IgD-negative memory B cell (primary cell): ENCODE measurements at regions not wholly inside any gene's neighbourhood (a gene's known extent, or its start where the extent isn't known, plus 50 kb on each side); places are given as distances from the start of the nearest gene placed in this dataset.
"Not testable (repeated sequence)": the region's sequence is repeated elsewhere in the genome, so short reads cannot be mapped to it uniquely, and the experiment has no call there.

ENCODE experiments used
- H3K27ac Mint-ChIP-seq, 3 donors: one replicate each; pipeline ENCODE4 v1.8.0; 2020 to 2022; ENCODE audit warnings: mild to moderate bottlenecking in 3 of 3, mixed read lengths in 3 of 3, moderate library complexity in 1 of 3
- H3K27me3 Mint-ChIP-seq: one replicate; pipeline ENCODE4 v1.8.0; 2021; ENCODE audit warnings: mixed read lengths
- H3K36me3 Mint-ChIP-seq: one replicate; pipeline ENCODE4 v1.8.0; 2020; ENCODE audit warnings: mild to moderate bottlenecking, mixed read lengths
- H3K4me1 Mint-ChIP-seq, 3 donors: one replicate each; pipeline ENCODE4 v1.8.0; 2020 to 2022; ENCODE audit warnings: mixed read lengths in 3 of 3, mild to moderate bottlenecking in 1 of 3
- H3K4me3 Mint-ChIP-seq, 4 donors: one replicate each; pipeline ENCODE4 v1.8.0; 2020 to 2022; ENCODE audit warnings: mild to moderate bottlenecking in 4 of 4, mixed read lengths in 4 of 4, moderate library complexity in 3 of 4
- H3K9me3 Mint-ChIP-seq, 3 donors: one replicate each; pipeline ENCODE4 v1.8.0; 2020 to 2021; ENCODE audit warnings: mixed read lengths in 3 of 3, mild to moderate bottlenecking in 1 of 3

GRCh38 chr9:2502760-2503159 is 118.8 kb upstream of the VLDLR start:
- H3K9me3 Mint-ChIP-seq: peaks cover 0 to 3% (median 0%) of the 10 kb centered on the region in 3 donors
- H3K27me3 Mint-ChIP-seq: peaks cover 2% of the 10 kb centered on the region
- H3K27ac Mint-ChIP-seq: peak overlapping the region in 1 of 3 donors; percentile 25
- no peaks in the 10 kb centered on the region for H3K4me1 Mint-ChIP-seq
- H3K4me3 Mint-ChIP-seq: no peak overlapping the region
- no peaks in the 10 kb centered on the region for H3K36me3 Mint-ChIP-seq

DNA sequence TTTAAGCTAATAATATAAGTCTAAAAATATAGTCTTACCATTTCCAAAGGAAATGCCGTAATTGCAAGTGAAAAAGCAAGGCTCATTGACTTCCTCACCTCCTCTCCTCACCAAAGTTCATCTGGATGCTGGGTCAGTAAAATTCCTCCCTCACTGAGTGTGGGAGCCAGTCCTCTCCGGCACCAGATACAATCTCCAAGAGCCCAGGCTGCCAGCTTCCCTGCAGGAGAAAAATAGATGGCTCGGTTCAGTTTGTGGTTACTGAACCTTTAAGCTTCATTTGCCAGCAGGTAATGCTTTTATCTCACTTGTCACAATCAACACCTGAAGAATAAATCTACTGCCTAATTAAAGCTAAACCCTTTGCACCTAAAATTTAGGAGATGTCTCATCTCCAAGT is 115.3 kb upstream of the VLDLR start:
- Mint-ChIP-seq H3K27ac (no peak overlapping the region), H3K9me3 (peaks cover 0 to 3% (median 3%) of the 10 kb centered on the region in 3 donors), H3K36me3 (no peaks in the 10 kb centered on the region), H3K4me3 (no peak overlapping the region), H3K27me3 (peaks cover 3% of the 10 kb centered on the region), H3K4me1 (no peaks in the 10 kb centered on the region)

DNA sequence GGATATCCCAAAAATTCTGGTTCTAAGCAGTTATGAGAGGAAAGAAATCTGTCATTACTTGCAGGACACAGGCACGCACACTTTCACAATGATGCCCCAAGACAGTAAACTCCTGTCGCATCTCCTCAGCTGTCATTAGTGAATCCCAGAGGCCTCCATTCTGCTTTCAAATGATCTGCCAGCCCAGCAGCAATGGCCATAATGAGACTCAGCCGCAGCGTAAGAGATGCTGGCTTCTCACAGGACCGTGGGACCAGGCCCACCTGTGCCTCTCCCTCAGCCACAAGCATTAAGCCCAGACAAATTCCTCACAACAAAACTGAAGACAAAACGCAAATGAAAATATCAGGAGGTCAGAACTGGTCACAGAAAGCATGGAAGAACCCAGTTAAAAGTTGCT is 98.0 kb upstream of the VLDLR start:
- Mint-ChIP-seq H3K27ac (no peak overlapping the region), H3K9me3 (peaks cover 3 to 11% (median 5%) of the 10 kb centered on the region in 3 donors), H3K4me1 (no peaks in the 10 kb centered on the region), H3K27me3 (no peaks in the 10 kb centered on the region), H3K4me3 (no peak overlapping the region), H3K36me3 (no peaks in the 10 kb centered on the region)

DNA sequence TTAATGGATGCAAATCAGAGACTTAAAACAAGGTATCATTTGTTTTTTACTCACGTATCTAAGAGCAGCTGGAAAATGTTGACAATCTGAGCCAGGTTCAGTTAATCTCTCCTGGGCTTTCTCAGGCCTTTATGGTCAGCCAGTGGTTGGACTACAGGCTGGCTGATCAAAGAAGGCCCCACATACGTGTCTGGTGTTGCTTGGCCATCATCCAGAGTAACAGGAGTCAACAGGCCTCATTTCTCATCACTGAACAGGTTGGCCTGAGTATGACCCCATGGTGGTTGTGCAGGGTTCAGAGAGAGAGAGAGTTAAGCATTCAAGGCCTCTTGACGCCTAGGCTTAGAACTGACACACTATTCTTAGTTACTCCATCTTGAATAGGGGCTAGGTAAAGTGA is 97.0 kb upstream of the VLDLR start:
- no peaks in the 10 kb centered on the region for H3K27me3 Mint-ChIP-seq
- H3K4me1 Mint-ChIP-seq: no peaks in the 10 kb centered on the region
- H3K4me3 Mint-ChIP-seq: no peak overlapping the region
- peaks cover 0 to 3% (median 3%) of the 10 kb centered on the region in 3 donors for H3K9me3 Mint-ChIP-seq
- H3K27ac Mint-ChIP-seq: no peak overlapping the region
- no peaks in the 10 kb centered on the region for H3K36me3 Mint-ChIP-seq

DNA sequence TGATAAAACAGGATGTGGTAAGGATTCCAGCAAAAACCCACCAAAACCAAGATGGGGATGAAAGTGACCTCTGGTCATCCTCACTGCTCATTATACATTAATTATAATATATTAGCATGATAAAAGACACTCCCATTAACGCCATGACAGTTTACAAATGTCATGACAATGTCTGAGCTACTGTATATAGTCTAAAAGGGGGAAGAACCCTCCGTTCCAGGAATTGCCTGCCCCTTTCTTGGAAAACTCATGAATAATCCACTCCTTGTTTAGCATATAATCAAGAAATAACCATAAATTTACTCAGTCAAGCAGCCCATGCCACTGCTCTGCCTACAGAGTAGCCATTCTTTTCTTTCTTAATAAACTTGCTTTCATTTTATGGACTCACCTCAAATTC is 96.4 kb upstream of the VLDLR start:
- Mint-ChIP-seq H3K4me3 (no peak overlapping the region), H3K4me1 (no peaks in the 10 kb centered on the region), H3K27ac (no peak overlapping the region), H3K27me3 (no peaks in the 10 kb centered on the region), H3K9me3 (peaks cover 0 to 3% (median 0%) of the 10 kb centered on the region in 3 donors), H3K36me3 (no peaks in the 10 kb centered on the region)

DNA sequence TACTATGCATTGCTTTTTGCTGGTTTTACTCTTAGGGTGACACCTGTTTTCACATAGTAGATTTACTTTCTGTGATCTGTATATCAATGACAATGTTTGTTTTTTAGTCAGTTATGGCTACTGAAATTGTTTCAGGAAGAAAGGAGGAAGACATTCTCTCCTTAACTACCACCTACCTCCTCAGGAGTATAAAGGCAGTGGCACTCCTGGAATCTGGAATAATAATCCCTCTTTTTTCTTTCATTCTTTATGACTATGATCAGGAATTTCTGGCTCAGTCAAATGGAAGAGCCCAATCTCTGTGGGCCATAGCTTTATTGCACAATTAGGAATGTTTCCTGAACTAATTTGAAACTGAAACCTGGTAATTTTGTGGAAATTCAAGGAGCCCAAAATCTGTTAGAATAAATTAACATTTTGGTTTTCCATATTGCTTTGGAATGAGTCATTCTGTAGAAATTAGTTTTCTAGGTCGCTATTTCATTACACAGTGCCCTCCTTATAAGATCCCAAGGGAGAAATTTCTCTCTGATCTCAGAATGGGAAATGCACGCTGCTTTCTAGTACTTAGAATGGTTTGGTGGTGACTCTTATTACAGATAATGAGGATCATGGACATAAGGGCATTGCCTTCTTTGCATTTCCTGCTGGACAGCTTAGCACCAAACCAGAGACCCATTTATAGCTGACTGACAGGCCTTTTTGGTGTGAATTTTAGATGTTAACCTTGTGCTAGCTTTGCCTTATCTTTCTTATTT is 95.3 kb upstream of the VLDLR start:
- H3K4me1 Mint-ChIP-seq: no peaks in the 10 kb centered on the region
- H3K27ac Mint-ChIP-seq: no peak overlapping the region
- peaks cover 0 to 3% (median 0%) of the 10 kb centered on the region in 3 donors for H3K9me3 Mint-ChIP-seq
- H3K36me3 Mint-ChIP-seq: no peaks in the 10 kb centered on the region
- H3K4me3 Mint-ChIP-seq: no peak overlapping the region
- H3K27me3 Mint-ChIP-seq: no peaks in the 10 kb centered on the region

DNA sequence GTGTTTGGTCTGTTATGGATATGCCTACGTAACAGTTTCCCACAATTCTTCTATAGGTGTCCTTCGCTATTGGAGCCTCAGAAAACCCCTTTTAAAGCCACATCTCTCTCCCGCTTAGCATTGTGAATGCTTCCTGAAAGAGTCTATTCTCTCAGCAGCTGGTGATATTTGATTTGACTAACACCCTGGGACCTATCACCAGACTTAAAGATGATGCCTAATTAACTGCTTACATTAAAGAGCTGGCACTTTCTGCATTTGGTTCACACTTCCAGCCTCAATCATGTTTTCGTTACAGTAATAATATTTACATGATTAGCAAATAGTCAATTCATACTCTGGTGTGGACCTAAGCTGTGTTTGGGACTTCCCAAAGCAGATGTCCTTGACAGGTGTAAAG is 90.1 kb upstream of the VLDLR start:
- H3K27me3 Mint-ChIP-seq: no peaks in the 10 kb centered on the region
- H3K9me3 Mint-ChIP-seq: peaks cover 2 to 3% (median 2%) of the 10 kb centered on the region in 3 donors

GRCh38 chr9:2536511-2536910 is 85.1 kb upstream of the VLDLR start:
- no peaks in the 10 kb centered on the region for H3K4me1 Mint-ChIP-seq
- H3K27ac Mint-ChIP-seq: no peak overlapping the region
- no peak overlapping the region for H3K4me3 Mint-ChIP-seq
- H3K27me3 Mint-ChIP-seq: no peaks in the 10 kb centered on the region
- H3K9me3 Mint-ChIP-seq: peaks cover 0 to 2% (median 2%) of the 10 kb centered on the region in 3 donors
- no peaks in the 10 kb centered on the region for H3K36me3 Mint-ChIP-seq

More for the DNA sequence above, 90.1 kb upstream of the VLDLR start:
- Mint-ChIP-seq H3K4me1 (no peaks in the 10 kb centered on the region), H3K36me3 (no peaks in the 10 kb centered on the region), H3K4me3 (no peak overlapping the region), H3K27ac (no peak overlapping the region)

DNA sequence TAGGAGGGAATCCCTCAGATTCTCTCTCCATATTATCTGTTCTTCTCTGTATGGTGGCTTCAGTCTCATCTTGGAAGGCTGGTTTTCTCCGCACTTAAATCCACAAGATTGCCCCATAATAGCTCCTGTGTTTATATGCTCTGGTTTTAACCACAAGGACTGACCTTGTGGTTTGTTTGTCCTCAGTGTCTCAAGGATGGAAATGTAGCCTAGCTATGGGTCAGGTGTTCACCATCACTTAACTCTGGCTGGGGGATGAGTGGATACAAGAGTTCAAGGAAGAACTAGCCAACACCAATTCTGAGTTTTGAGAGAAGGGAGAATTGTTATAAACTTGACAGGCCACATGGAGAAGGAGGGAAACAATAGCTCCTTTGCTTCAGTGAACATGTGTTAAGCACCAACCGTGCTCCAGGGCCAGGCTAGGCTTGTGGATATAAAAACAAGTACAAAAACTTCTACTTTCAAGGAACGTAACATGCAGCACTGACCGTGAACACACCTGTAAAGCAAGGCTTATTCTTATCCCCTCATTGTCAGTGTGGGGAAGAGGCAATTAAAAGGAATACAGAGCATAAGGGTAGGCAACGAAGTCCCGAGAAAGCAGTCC is 75.6 kb upstream of the VLDLR start:
- Mint-ChIP-seq H3K4me3 (no peak overlapping the region), H3K27me3 (peaks cover 2% of the 10 kb centered on the region), H3K27ac (no peak overlapping the region), H3K9me3 (peaks cover 0 to 14% (median 4%) of the 10 kb centered on the region in 3 donors), H3K36me3 (peaks cover 2% of the 10 kb centered on the region), H3K4me1 (peaks cover 0 to 1% (median 0%) of the 10 kb centered on the region in 3 donors)

DNA sequence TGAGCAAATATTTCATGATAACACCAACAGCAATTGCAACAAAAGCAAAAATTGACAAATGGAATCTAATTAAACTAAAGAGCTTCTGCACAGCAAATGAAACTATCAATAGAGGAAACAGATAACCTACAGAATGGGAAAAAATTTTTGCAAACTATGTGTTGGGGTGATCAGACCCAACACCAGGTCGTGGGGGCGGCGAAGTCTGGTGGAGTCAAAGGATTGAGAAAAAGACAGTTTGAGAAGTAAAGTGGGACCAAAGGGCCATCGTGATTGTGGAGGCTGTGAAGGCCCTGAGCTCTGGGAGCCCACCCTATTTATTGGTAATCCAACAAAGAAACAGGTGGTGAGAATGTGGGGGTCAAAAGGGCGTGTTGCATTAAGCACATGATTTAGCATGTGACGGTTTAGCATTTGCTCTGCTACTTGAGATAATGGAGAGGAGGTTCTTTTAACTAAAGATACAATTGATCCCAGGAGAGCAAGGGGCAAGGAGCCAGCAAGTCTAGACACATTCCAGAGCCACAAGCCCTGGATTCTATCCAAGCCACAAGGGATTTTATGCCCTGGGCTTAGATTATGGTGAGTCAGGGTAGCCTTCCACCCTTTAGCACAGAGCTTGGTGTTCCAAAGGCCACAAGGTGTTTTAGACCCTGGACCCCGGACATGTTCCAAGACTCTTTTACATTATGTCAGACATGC is 65.5 kb upstream of the VLDLR start:
- H3K27me3 Mint-ChIP-seq, H3K36me3 Mint-ChIP-seq, H3K4me1 Mint-ChIP-seq, H3K27ac Mint-ChIP-seq: not testable (repeated sequence)
- Mint-ChIP-seq H3K4me3 (peak overlapping the region in 1 of 4 donors; percentile 71), H3K9me3 (peaks cover 2 to 22% (median 2%) of the 10 kb centered on the region in 3 donors)

DNA sequence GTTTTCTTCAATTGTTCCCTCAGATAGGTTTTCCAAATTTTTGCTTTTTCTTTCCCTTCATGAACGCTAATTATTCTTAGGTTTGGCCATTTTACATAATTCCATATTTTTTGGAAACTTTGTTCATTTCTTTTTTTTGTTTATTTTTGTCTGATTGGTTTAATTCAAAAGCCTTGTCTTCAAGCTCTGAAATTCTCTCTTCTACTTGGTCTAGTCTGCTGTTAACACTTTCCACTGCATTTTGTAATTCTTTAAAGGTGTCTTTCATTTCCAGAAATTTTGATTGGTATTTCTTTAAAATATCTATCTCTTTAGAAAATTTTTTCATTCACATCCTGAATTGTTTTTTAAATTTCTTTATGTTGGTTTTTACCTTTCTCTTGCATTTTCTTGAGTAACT is 63.9 kb upstream of the VLDLR start:
- H3K9me3 Mint-ChIP-seq: peaks cover 2 to 33% (median 2%) of the 10 kb centered on the region in 3 donors
- no peak overlapping the region for H3K27ac Mint-ChIP-seq
- H3K36me3 Mint-ChIP-seq: peaks cover 4% of the 10 kb centered on the region
- H3K4me1 Mint-ChIP-seq: no peaks in the 10 kb centered on the region
- no peak overlapping the region for H3K4me3 Mint-ChIP-seq
- peaks cover 1% of the 10 kb centered on the region for H3K27me3 Mint-ChIP-seq

DNA sequence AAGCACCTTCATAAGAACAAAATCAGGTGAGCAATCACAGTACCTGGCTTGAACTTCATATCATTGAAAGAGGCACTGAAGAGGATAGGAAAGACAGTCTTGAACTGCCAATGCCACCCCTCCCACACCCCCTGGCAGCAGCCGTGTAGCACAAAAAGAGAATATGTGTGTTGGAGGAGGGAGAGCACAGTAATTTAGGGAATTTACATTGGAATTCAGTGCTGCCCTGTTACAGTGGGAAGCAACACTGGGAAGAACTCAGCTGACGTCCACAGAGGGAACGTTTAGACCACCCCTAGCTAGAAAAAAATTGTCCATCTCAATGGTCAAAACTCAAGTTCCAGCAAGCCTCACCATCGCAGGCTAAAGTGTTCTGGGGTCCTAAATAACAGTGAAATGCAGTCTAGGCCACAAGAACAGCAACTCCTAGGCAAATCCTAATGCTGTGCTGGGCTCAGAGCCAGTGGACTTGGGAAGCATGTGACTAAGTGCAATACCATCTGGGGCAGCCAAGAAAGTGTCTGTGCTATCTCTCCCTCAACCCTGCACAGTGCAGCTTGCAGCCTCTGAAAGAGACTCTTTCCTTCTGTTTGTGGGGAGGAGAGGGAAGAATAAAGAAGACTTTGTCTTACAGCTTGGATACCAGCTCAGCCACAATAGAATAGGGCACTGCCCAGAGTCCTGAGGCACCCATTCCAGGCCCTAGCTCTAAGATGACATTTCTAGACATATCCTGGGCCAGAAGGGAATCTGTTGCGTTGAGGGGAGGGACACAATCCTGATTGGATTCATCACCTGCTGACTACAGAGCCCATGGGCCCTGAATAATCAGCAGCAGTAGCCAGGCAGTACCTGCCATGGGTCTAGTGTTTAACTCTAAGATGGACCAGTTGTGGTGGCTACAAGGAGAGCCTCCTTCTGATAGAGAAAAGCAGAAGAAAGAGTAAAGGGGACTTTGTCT is 62.1 kb upstream of the VLDLR start:
- Mint-ChIP-seq H3K27ac (no peak overlapping the region), H3K4me1 (no peaks in the 10 kb centered on the region), H3K4me3 (no peak overlapping the region), H3K36me3 (peaks cover 4% of the 10 kb centered on the region), H3K27me3 (peaks cover 1% of the 10 kb centered on the region), H3K9me3 (peaks cover under 1 to 33% (median 2%) of the 10 kb centered on the region in 3 donors)

GRCh38 chr9:2560180-2560579 is 61.4 kb upstream of the VLDLR start:
- peaks cover 0 to 33% (median 2%) of the 10 kb centered on the region in 3 donors for H3K9me3 Mint-ChIP-seq
- H3K4me1 Mint-ChIP-seq: no peaks in the 10 kb centered on the region
- H3K4me3 Mint-ChIP-seq: no peak overlapping the region
- H3K36me3 Mint-ChIP-seq: peaks cover 4% of the 10 kb centered on the region
- no peak overlapping the region for H3K27ac Mint-ChIP-seq
- H3K27me3 Mint-ChIP-seq: peaks cover 1% of the 10 kb centered on the region

GRCh38 chr9:2565676-2566340 is 55.8 kb upstream of the VLDLR start:
- Mint-ChIP-seq H3K9me3 (peaks cover 0 to 13% (median 2%) of the 10 kb centered on the region in 3 donors), H3K27me3 (no peaks in the 10 kb centered on the region), H3K4me1 (no peaks in the 10 kb centered on the region), H3K27ac (no peak overlapping the region), H3K4me3 (no peak overlapping the region), H3K36me3 (no peaks in the 10 kb centered on the region)
